ENCODE measurements at regions not wholly inside any gene's neighbourhood (a gene's known extent, or its start where the extent isn't known, plus 50 kb on each side); places are given as distances from the start of the nearest gene placed in this dataset.
"Not testable (repeated sequence)": the region's sequence is repeated elsewhere in the genome, so short reads cannot be mapped to it uniquely, and the experiment has no call there.

DNA sequence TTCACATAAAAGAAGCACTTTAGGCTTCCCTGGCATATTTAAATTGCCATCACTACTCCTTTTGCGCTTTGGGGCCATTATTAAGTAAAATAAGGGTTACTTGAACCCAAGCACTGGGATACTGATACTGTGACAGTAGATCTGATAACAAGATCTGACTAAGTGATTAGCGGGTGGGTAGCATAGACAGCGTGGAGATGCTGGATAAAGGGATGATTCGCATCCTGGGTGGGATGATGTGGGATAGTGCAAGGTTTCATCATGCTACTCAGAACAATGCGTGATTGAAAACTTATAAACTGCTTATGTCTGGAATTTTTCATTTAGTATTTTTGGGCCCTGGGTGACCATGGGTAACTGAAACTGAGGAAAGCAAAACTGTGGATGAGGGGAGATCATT lies 75.1 kb downstream of the PTTG1 start:
- POLR2A ChIA-PET: no interaction called here
- Mint-ChIP-seq H3K27ac (no peak overlapping the region), H3K27me3 (no peaks in the 10 kb centered on the region), H3K9me3 (no peaks in the 10 kb centered on the region), H3K36me3 (no peaks in the 10 kb centered on the region), H3K4me3 (no peak overlapping the region), H3K4me1 (no peaks in the 10 kb centered on the region)
- no peaks in the 10 kb centered on the region for H3K9me3 ChIP-seq
- H3K4me1 ChIP-seq (ENCODE audit: control insufficient read depth in 1 of 2, extremely low read depth in 1 of 2, insufficient read depth in 2 of 2, low read length in 2 of 2): no peaks in the 10 kb centered on the region
- H3K27ac ChIP-seq (ENCODE audit: low read length): no peak overlapping the region
- 79% methylated on average over 4 of the region's 5 CpGs for WGBS (ENCODE audit: insufficient coverage)
- DNase-seq: no peak
- no peaks in the 10 kb centered on the region for H3K36me3 ChIP-seq (ENCODE audit: control insufficient read depth in 2 of 2, extremely low read depth in 1 of 2, insufficient read depth in 1 of 2, low read length in 1 of 2)
- ATAC-seq (replicated peaks in 1 of 4): no peak
- no peaks in the 10 kb centered on the region for H3K27me3 ChIP-seq (replicated peaks in 1 of 2; ENCODE audit: control insufficient read depth in 2 of 2, extremely low read depth in 1 of 2, insufficient read depth in 2 of 2, low read length in 1 of 2)
- CTCF ChIA-PET: no interaction called here
- H3K4me3 ChIP-seq (ENCODE audit: control insufficient read depth in 1 of 2, extremely low read depth in 1 of 2, low read length in 1 of 2): no peak overlapping the region

DNA sequence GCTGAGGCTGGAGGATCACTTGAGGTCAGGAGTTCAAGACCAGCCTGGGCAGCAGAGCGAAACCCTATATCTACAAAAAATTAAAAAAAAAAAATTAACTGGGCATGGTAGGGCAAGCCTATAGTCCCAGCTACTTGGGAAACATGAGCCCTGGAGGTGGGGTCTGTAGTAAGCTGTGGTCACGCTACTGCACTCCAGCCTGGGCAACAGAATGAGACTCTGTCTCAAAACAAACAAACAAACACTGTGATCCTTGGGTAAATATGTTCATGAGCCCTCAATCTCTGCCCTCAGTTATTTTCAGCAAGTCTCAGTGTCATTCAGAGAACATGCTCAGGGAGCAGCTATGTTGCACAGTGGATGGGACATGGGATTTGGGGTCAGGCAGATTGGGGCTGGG lies 76.2 kb downstream of the PTTG1 start:
- Mint-ChIP-seq H3K27ac (no peak overlapping the region), H3K4me1 (no peaks in the 10 kb centered on the region), H3K4me3 (no peak overlapping the region), H3K9me3 (no peaks in the 10 kb centered on the region), H3K36me3 (no peaks in the 10 kb centered on the region), H3K27me3 (no peaks in the 10 kb centered on the region)
- DNase-seq (no peak), ATAC-seq (replicated peaks in 1 of 4) (no peak)
- no peaks in the 10 kb centered on the region for H3K9me3 ChIP-seq
- no peaks in the 10 kb centered on the region for H3K27me3 ChIP-seq (replicated peaks in 1 of 2; ENCODE audit: control insufficient read depth in 2 of 2, extremely low read depth in 1 of 2, insufficient read depth in 2 of 2, low read length in 1 of 2)
- CTCF ChIA-PET: interaction anchor here (0.7 to 1.2 kb wide), 3 partner anchors 9 to 60 kb away, joined by 3 to 9 read pairs (median 5); no protein-coding TSS in a partner anchor
- H3K27ac ChIP-seq (ENCODE audit: low read length): no peak overlapping the region
- H3K4me3 ChIP-seq (ENCODE audit: control insufficient read depth in 1 of 2, extremely low read depth in 1 of 2, low read length in 1 of 2): no peak overlapping the region
- WGBS (ENCODE audit: insufficient coverage): no CpG with 5 or more reads among the region's 2 CpGs
- no peaks in the 10 kb centered on the region for H3K4me1 ChIP-seq (ENCODE audit: control insufficient read depth in 1 of 2, extremely low read depth in 1 of 2, insufficient read depth in 2 of 2, low read length in 2 of 2)
- H3K36me3 ChIP-seq (ENCODE audit: control insufficient read depth in 2 of 2, extremely low read depth in 1 of 2, insufficient read depth in 1 of 2, low read length in 1 of 2): no peaks in the 10 kb centered on the region
- POLR2A ChIA-PET: no interaction called here

DNA sequence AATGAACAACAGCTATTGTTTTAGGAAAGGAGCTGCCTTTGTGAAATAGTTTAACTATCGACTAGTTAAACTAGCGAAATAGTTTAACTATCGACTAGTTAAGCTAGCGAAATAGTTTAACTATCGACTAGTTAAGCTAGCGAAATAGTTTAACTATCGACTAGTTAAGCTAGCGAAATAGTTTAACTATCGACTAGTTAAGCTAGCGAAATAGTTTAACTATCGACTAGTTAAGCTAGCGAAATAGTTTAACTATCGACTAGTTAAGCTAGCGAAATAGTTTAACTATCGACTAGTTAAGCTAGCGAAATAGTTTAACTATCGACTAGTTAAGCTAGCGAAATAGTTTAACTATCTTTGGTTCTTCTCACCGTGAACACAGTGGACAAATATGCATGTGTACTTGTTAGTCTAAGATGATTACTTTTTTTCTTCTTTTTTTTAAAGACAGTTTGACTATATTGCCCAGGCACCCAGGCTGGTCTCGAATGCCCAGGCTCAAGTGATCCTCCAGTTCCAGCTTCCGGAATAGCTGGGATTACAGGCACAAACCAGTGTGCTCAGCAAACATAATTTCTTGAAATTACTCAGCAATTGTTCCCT lies 76.9 kb downstream of the PTTG1 start:
- CTCF ChIA-PET: interaction anchor here (0.7 to 1.2 kb wide), 3 partner anchors 10 to 60 kb away, joined by 3 to 9 read pairs (median 5); no protein-coding TSS in a partner anchor
- H3K36me3 Mint-ChIP-seq; H3K36me3 ChIP-seq (ENCODE audit: control insufficient read depth in 2 of 2, extremely low read depth in 1 of 2, insufficient read depth in 1 of 2, low read length in 1 of 2); POLR2A ChIA-PET; H3K9me3 ChIP-seq; H3K4me3 ChIP-seq (ENCODE audit: control insufficient read depth in 1 of 2, extremely low read depth in 1 of 2, low read length in 1 of 2); H3K27ac ChIP-seq (ENCODE audit: low read length); H3K4me3 Mint-ChIP-seq; H3K4me1 ChIP-seq (ENCODE audit: control insufficient read depth in 1 of 2, extremely low read depth in 1 of 2, insufficient read depth in 2 of 2, low read length in 2 of 2); ATAC-seq (replicated peaks in 1 of 4); H3K9me3 Mint-ChIP-seq; H3K4me1 Mint-ChIP-seq; H3K27ac Mint-ChIP-seq; H3K27me3 ChIP-seq (replicated peaks in 1 of 2; ENCODE audit: control insufficient read depth in 2 of 2, extremely low read depth in 1 of 2, insufficient read depth in 2 of 2, low read length in 1 of 2); H3K27me3 Mint-ChIP-seq; DNase-seq: not testable (repeated sequence)
- WGBS (ENCODE audit: insufficient coverage): 92% methylated on average over 2 of the region's 21 CpGs

DNA sequence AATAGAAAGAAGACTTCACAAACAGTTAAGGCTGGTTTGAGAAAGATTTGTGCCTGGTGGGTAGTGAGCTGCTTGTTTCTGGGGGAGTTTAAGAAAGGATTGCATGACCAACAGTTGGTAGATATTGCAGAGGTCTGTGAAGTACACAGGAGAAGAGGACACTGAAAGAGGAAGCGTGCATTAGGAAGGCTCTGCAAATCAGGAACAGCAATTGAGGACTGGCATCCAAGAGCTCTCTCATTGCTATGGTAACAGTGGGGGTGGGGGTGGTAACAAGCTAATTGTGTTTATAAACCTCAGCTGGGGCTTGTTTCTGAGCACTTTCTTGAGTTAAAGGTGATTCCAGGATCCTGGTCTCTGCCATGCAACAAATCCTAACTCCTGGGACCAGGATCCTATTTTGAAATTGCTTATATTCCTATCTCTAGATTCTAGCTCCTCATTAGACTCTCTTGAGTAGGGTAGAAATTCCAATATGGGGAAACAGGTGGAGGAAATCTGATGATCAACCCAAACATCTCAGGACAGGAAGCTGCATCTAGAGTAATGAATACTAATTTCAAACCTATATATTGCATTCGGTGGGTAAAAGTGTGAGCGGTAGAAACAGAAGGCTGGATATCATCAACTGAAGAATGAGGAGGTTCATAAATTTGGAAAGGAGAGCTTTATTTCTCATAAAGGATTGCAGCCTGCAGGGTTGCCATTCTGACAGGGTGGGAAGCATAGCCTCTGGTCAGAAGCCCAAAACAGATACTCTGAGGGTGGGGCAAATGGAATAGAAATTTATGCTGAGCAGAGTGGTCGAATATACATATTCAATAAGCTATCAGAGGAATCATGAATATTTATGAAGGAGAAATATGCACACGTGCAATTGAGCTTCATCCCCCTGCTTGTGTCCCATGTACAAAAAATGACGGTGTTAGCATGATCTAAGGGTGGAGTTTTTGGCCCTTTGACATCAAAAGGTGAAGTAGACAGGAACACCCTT lies 79.4 kb downstream of the PTTG1 start:
- DNase-seq (peak in 1 of 35 experiments; percentile 11), ATAC-seq (replicated peaks in 1 of 4) (no peak)
- CTCF ChIA-PET: interaction anchor here in 1 of 2 donors (0.8 kb wide), 1 partner anchor 8 kb away, joined by 10 read pairs; no protein-coding TSS in a partner anchor
- no peaks in the 10 kb centered on the region for H3K9me3 ChIP-seq
- H3K27me3 ChIP-seq (replicated peaks in 1 of 2; ENCODE audit: control insufficient read depth in 2 of 2, extremely low read depth in 1 of 2, insufficient read depth in 2 of 2, low read length in 1 of 2): no peaks in the 10 kb centered on the region
- no peak overlapping the region for H3K4me3 ChIP-seq (ENCODE audit: control insufficient read depth in 1 of 2, extremely low read depth in 1 of 2, low read length in 1 of 2)
- Mint-ChIP-seq H3K4me3 (no peak overlapping the region), H3K9me3 (no peaks in the 10 kb centered on the region), H3K36me3 (no peaks in the 10 kb centered on the region), H3K4me1 (peaks cover 6 to 20% (median 6%) of the 10 kb centered on the region in 3 donors), H3K27ac (no peak overlapping the region), H3K27me3 (peaks cover 0 to 4% of the 10 kb centered on the region in 2 donors)
- POLR2A ChIA-PET: no interaction called here
- 93% methylated on average over 3 of the region's 6 CpGs for WGBS (ENCODE audit: insufficient coverage)
- no peaks in the 10 kb centered on the region for H3K36me3 ChIP-seq (ENCODE audit: control insufficient read depth in 2 of 2, extremely low read depth in 1 of 2, insufficient read depth in 1 of 2, low read length in 1 of 2)
- peaks cover 0 to 11% of the 10 kb centered on the region in 2 experiments for H3K4me1 ChIP-seq (ENCODE audit: control insufficient read depth in 1 of 2, extremely low read depth in 1 of 2, insufficient read depth in 2 of 2, low read length in 2 of 2)
- no peak overlapping the region for H3K27ac ChIP-seq (ENCODE audit: low read length)

DNA sequence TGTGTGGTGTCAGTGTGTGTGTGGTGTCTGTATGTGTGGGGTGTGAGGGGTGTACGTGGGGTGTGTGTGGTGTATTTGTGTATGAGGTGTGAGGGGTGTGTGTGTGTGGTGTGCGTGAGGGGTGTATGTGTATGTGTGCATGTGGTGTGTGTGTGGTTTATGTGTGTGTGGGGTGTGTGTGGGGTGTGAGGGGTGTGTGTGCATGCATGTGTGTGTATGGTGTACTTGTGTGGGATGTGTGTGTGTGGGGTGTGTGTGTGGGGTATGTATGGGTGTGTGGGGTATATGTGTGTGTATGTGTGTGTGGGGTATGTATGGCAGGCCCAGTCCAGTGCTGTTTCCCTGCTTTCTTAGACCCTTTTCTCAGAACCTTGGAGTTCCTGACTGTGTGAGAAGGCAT lies 83.3 kb downstream of the PTTG1 start:
- 75% methylated on average over 2 of the region's 2 CpGs for WGBS (ENCODE audit: insufficient coverage)
- H3K4me1 ChIP-seq (ENCODE audit: control insufficient read depth in 1 of 2, extremely low read depth in 1 of 2, insufficient read depth in 2 of 2, low read length in 2 of 2): peaks cover 0 to 29% of the 10 kb centered on the region in 2 experiments
- no peaks in the 10 kb centered on the region for H3K36me3 ChIP-seq (ENCODE audit: control insufficient read depth in 2 of 2, extremely low read depth in 1 of 2, insufficient read depth in 1 of 2, low read length in 1 of 2)
- Mint-ChIP-seq H3K27ac (no peak overlapping the region), H3K4me1 (peaks cover 30 to 45% (median 31%) of the 10 kb centered on the region in 3 donors), H3K4me3 (no peak overlapping the region), H3K9me3 (no peaks in the 10 kb centered on the region), H3K27me3 (peaks cover 0 to 4% of the 10 kb centered on the region in 2 donors), H3K36me3 (no peaks in the 10 kb centered on the region)
- ATAC-seq (replicated peaks in 1 of 4): no peak
- no peak overlapping the region for H3K4me3 ChIP-seq (ENCODE audit: control insufficient read depth in 1 of 2, extremely low read depth in 1 of 2, low read length in 1 of 2)
- CTCF ChIA-PET: interaction anchor here (1.8 to 2.0 kb wide), 2 partner anchors 37 to 66 kb away, joined by 3 to 13 read pairs; no protein-coding TSS in a partner anchor
- no peak overlapping the region for H3K27ac ChIP-seq (ENCODE audit: low read length)
- DNase-seq: no peak
- H3K9me3 ChIP-seq: no peaks in the 10 kb centered on the region
- POLR2A ChIA-PET: no interaction called here
- no peaks in the 10 kb centered on the region for H3K27me3 ChIP-seq (replicated peaks in 1 of 2; ENCODE audit: control insufficient read depth in 2 of 2, extremely low read depth in 1 of 2, insufficient read depth in 2 of 2, low read length in 1 of 2)
